Breast epithelium (tissue), 4 donors: ENCODE measurements at regions not wholly inside any gene's neighbourhood (a gene's known extent, or its start where the extent isn't known, plus 50 kb on each side); places are given as distances from the start of the nearest gene placed in this dataset.

ENCODE experiments used
- DNase-seq, 2 donors: peaks; one replicate each; pipeline ENCODE4 v3.0.0-alpha.2; 2019; ENCODE audit warnings: low spot score in 2 of 2
- H3K27ac ChIP-seq, 2 donors: fragments of 200-600 bp; sonication (generic) in 1 of 2; one replicate each; pipeline ENCODE4 v1.5.1; 2016 to 2019; ENCODE audit warnings: mild to moderate bottlenecking in 1 of 2
- H3K27me3 ChIP-seq, 2 donors: fragments of 200-600 bp; sonication (generic) in 1 of 2; one replicate each; pipeline versions ENCODE4 v1.5.1 to v1.6.0; 2017 to 2019; ENCODE audit warnings: control low read depth in 1 of 2, mild to moderate bottlenecking in 1 of 2
- H3K36me3 ChIP-seq: fragments of 200-600 bp; one replicate; pipeline ENCODE4 v1.5.1; 2019
- H3K4me1 ChIP-seq, 2 donors: fragments of 200-600 bp; sonication (generic); one replicate each; pipeline ENCODE4 v1.5.1; 2016 to 2019; ENCODE audit warnings: control low read depth in 1 of 2
- H3K4me3 ChIP-seq, 3 donors: fragments of 200-600 bp; sonication (generic); 1 replicate in 2 of 3; 2 replicates in 1 of 3; pipeline ENCODE4 v1.5.1; 2016 to 2019; ENCODE audit warnings: mild to moderate bottlenecking in 3 of 3, moderate library complexity in 2 of 3
- H3K9me3 ChIP-seq, 2 donors: fragments of 200-600 bp; sonication (generic) in 1 of 2; one replicate each; pipeline ENCODE4 v1.5.1; 2016 to 2019; ENCODE audit warnings: control low read depth in 1 of 2
- POLR2A ChIP-seq: fragments of 450-650 bp; IDR thresholded peaks from one replicate; pipeline ENCODE4 v1.6.1; 2016; ENCODE audit warnings: antibody characterized with exemption, mild to moderate bottlenecking, moderate library complexity
- POLR2AphosphoS5 ChIP-seq, 3 donors: sonication (generic); formaldehyde crosslinking; IDR thresholded peaks; one replicate each; pipeline ENCODE4 v1.6.1; 2017; ENCODE audit warnings: antibody characterized with exemption in 3 of 3
- intact Hi-C: fragments of 100-400 bp; cut with DNase I; formaldehyde crosslinking; loops from one replicate; pipeline ENCODE4 v1.15.1; 2023; ENCODE audit warnings: low total_unique reads
- TF ChIP-seq, protein P1 (sequence below), 3 donors: fragments of 450-650 bp; IDR thresholded peaks; one replicate each; pipeline ENCODE4 v1.5.1; 2016 to 2017; ENCODE audit warnings: antibody characterized with exemption in 3 of 3, mild to moderate bottlenecking in 3 of 3, moderate library complexity in 3 of 3

DNA sequence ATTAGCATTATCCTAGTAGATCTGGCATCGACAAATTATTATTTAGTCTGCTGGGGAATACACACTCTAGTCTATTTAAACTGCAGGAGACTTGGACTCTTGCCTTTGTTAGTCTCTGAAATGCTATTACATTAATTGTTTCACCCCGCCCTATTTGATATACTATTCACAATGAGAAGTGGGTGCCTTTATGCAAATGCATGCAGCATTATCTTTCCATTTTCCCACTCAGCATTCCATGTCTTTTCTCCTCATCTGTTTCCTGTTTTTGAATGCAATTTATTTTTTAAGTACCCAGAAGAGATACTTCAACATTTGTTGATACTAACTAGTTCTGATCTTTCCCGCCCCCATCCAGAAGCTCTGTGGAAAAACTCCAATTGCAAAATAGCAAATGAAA lies 395.3 kb upstream of the NXPH2 start:
- TF ChIP-seq, protein P1, sequence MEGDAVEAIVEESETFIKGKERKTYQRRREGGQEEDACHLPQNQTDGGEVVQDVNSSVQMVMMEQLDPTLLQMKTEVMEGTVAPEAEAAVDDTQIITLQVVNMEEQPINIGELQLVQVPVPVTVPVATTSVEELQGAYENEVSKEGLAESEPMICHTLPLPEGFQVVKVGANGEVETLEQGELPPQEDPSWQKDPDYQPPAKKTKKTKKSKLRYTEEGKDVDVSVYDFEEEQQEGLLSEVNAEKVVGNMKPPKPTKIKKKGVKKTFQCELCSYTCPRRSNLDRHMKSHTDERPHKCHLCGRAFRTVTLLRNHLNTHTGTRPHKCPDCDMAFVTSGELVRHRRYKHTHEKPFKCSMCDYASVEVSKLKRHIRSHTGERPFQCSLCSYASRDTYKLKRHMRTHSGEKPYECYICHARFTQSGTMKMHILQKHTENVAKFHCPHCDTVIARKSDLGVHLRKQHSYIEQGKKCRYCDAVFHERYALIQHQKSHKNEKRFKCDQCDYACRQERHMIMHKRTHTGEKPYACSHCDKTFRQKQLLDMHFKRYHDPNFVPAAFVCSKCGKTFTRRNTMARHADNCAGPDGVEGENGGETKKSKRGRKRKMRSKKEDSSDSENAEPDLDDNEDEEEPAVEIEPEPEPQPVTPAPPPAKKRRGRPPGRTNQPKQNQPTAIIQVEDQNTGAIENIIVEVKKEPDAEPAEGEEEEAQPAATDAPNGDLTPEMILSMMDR (IDR thresholded peaks at IDR 0.05): no peak
- no peak for TF ChIP-seq POLR2AphosphoS5 (IDR thresholded peaks at IDR 0.05)
- TF ChIP-seq POLR2A: no peak
- no peak overlapping the region for H3K27ac ChIP-seq
- H3K9me3 ChIP-seq: no peaks in the 10 kb centered on the region
- H3K4me3 ChIP-seq: no peak overlapping the region
- intact Hi-C loops: no loop called here
- no peaks in the 10 kb centered on the region for H3K27me3 ChIP-seq
- DNase-seq: no peak
- no peaks in the 10 kb centered on the region for H3K36me3 ChIP-seq
- H3K4me1 ChIP-seq: no peaks in the 10 kb centered on the region

DNA sequence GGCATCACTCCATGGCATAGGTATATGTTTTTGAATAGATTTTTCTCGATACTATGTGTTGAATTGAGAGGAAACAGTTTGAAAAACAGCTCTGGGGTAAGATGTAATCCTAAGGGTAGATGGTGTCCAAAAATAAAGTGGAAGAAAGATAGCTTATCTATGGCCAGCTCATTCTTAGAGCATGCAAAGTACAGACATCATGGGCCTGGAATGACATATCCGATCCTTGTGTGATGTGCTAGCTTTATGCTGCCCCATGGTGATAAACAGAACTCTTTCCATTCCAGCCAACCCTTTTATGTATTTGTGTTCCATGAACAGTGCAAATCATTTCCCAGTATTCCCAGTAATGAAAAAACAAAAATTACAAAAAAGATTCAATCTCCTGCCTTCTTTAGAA lies 390.2 kb upstream of the NXPH2 start:
- Histone ChIP-seq H3K9me3 (no peaks in the 10 kb centered on the region), H3K4me3 (no peak overlapping the region), H3K27ac (no peak overlapping the region), H3K4me1 (no peaks in the 10 kb centered on the region), H3K27me3 (no peaks in the 10 kb centered on the region), H3K36me3 (no peaks in the 10 kb centered on the region)
- TF ChIP-seq POLR2A (no peak), POLR2AphosphoS5 (IDR thresholded peaks at IDR 0.05) (no peak)
- TF ChIP-seq, protein P1 (IDR thresholded peaks at IDR 0.05): no peak
- DNase-seq: no peak
- intact Hi-C loops: no loop called here

DNA sequence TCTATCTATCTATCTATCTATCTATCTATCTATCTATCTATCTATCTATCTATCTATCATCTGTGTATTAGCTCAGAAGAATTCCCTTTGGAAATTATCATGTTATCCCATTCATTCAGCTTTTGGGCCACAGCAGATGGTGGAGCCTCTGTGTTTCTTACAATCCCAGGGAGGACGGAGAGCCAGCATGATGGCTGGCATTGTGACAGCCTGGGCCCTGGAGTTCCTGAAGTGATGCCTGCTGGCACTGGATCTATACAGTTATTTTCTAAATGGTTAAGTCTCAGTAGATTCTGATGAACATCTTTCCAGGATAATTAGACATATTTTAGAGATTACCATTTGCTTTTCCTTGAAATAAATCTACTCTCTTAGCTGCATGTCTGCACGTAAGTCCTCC lies 385.4 kb upstream of the NXPH2 start:
- no peak for DNase-seq
- H3K4me3 ChIP-seq: no peak overlapping the region
- no peak overlapping the region for H3K27ac ChIP-seq
- intact Hi-C loops: no loop called here
- H3K9me3 ChIP-seq: no peaks in the 10 kb centered on the region
- no peaks in the 10 kb centered on the region for H3K36me3 ChIP-seq
- TF ChIP-seq POLR2AphosphoS5 (IDR thresholded peaks at IDR 0.05): no peak
- TF ChIP-seq POLR2A: no peak
- H3K4me1 ChIP-seq: no peaks in the 10 kb centered on the region
- no peaks in the 10 kb centered on the region for H3K27me3 ChIP-seq

DNA sequence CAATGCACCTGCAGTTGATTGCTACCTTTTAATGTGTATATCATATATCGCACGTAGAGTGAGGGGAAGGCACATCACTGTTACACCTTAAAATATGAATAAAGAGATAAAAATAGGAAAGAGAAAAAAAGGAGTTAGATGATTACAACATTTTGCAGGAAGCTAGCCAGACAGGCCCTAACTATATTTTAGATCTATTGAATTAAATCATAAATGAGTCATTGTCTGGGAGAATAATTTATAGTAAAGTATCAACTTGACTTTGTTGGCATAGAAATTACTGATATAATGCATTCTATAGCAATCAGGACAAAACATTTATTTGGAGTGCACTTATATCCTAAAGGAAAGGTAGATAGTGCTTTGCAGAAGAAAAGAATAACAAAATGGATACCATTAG lies 384.9 kb upstream of the NXPH2 start:
- no peaks in the 10 kb centered on the region for H3K9me3 ChIP-seq
- H3K27me3 ChIP-seq: no peaks in the 10 kb centered on the region
- no peaks in the 10 kb centered on the region for H3K4me1 ChIP-seq
- H3K4me3 ChIP-seq: no peak overlapping the region
- TF ChIP-seq POLR2AphosphoS5 (IDR thresholded peaks at IDR 0.05) (no peak), POLR2A (no peak)
- TF ChIP-seq, protein P1 (IDR thresholded peaks at IDR 0.05): no peak
- H3K27ac ChIP-seq: no peak overlapping the region
- no peak for DNase-seq
- H3K36me3 ChIP-seq: no peaks in the 10 kb centered on the region
- intact Hi-C loops: no loop called here

DNA sequence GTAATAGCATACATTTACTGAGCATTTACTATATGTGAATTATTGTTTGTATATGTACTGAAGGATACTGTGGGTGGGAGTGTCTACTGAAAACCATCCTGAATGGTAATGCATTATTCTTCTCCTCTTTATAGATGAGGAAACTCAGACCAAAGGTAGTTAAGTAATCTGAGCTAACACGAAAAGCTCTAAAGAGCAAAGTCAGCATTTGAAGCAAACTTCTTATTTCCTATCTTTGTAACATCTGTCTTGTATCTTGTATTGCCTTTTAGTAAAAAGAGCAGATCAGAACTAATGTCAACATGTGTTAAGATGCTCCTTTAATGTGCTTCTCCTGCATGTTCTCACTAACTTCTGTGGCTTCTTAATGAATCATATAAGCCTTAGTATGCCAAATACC lies 382.8 kb upstream of the NXPH2 start:
- Histone ChIP-seq H3K4me1 (no peaks in the 10 kb centered on the region), H3K4me3 (no peak overlapping the region), H3K27ac (no peak overlapping the region), H3K36me3 (no peaks in the 10 kb centered on the region), H3K9me3 (no peaks in the 10 kb centered on the region), H3K27me3 (peaks cover 0 to 4% of the 10 kb centered on the region in 2 donors)
- no peak for DNase-seq
- TF ChIP-seq, protein P1 (IDR thresholded peaks at IDR 0.05): no peak
- TF ChIP-seq POLR2AphosphoS5 (IDR thresholded peaks at IDR 0.05): no peak
- TF ChIP-seq POLR2A: no peak
- intact Hi-C loops: no loop called here

DNA sequence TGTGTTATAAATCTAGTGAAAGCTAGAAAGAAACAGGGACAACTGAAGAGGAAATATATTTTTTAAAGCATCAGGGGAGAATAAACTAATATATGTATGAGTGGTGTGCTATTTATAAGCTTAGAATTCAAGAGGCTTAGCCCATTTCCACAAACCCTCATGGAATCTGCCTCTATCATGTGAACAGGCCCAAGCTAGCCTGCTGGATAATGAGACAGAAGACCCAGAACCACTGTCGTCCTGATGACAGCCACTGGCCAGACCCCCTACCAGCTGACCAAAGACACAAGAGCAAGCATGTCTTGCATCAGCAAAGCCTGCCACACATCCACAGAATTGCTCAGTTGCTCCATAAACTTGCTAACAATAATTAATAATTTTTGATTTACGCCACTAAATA lies 382.3 kb upstream of the NXPH2 start:
- no peak for DNase-seq
- H3K27ac ChIP-seq: no peak overlapping the region
- intact Hi-C loops: no loop called here

More for the DNA sequence above, 382.3 kb upstream of the NXPH2 start:
- Histone ChIP-seq H3K4me3 (no peak overlapping the region), H3K36me3 (no peaks in the 10 kb centered on the region), H3K9me3 (no peaks in the 10 kb centered on the region), H3K27me3 (peaks cover 0 to 4% of the 10 kb centered on the region in 2 donors), H3K4me1 (no peaks in the 10 kb centered on the region)
- TF ChIP-seq POLR2A (no peak), POLR2AphosphoS5 (IDR thresholded peaks at IDR 0.05) (no peak)
- TF ChIP-seq, protein P1 (IDR thresholded peaks at IDR 0.05): no peak
